GM12892 (cell line): ENCODE measurements at regions not wholly inside any gene's neighbourhood (a gene's known extent, or its start where the extent isn't known, plus 50 kb on each side); places are given as distances from the start of the nearest gene placed in this dataset.

ENCODE experiments used
- POLR2A ChIP-seq: IDR thresholded peaks from 2 replicates; pipeline ENCODE4 v1.6.1; 2011; ENCODE audit warnings: low read depth, low read length, control low read depth
- POLR2AphosphoS5 ChIP-seq: IDR thresholded peaks from 2 replicates; pipeline ENCODE4 v1.6.1; 2011; ENCODE audit warnings: low read depth, low read length, control low read depth
- TAF1 ChIP-seq: IDR thresholded peaks from 2 replicates; pipeline ENCODE4 v1.6.1; 2011; ENCODE audit warnings: low read depth, mild to moderate bottlenecking, control low read depth, low read length, borderline replicate concordance

GRCh38 chr2:52341732-52342131 is 1309.8 kb upstream of the NRXN1 start:
- TF ChIP-seq POLR2A (no peak), POLR2AphosphoS5 (no peak), TAF1 (no peak)
